ENCODE measurements at regions not wholly inside any gene's neighbourhood (a gene's known extent, or its start where the extent isn't known, plus 50 kb on each side); places are given as distances from the start of the nearest gene placed in this dataset.
"Not testable (repeated sequence)": the region's sequence is repeated elsewhere in the genome, so short reads cannot be mapped to it uniquely, and the experiment has no call there.

DNA sequence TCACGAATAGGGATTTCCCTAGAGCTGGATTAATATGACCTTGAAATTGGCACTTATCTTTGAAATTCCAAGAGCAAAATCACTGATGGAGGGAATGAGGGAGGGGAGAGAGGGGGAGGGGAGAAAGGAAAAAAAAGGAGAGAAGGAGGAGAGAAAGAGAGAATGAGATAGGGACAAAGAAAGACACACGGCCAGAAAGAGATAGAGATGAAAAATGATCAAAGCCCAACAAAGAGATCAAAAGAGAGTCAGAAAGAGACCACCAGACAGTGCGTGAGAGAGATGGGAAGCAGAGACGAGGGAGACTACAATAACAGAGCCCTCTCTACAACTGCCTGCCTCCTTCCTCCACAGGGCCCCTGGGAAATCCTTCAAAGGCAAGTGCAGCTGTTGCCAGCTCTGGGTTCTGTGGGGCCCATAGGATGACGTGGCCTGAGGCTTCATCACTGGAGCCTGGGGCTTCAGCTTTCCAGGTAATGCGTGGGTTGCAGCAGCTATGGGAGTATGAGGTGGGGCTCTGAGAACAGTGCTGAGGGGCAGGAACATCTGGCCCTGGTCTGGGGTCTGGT, 58.3 kb upstream of the SHB start:
- Histone ChIP-seq H3K36me3 (ENCODE audit: control insufficient read depth, insufficient read depth, low read length) (no peaks in the 10 kb centered on the region), H3K4me3 (ENCODE audit: low read depth, low read length) (no peak overlapping the region), H3K4me1 (ENCODE audit: control insufficient read depth, insufficient read depth, low read length) (no peaks in the 10 kb centered on the region), H3K27ac (ENCODE audit: low read depth, low read length) (no peak overlapping the region), H3K27me3 (ENCODE audit: control insufficient read depth, insufficient read depth, low read length) (peaks cover 39% of the 10 kb centered on the region), H3K9ac (ENCODE audit: low read length) (no peak overlapping the region), H3K9me3 (ENCODE audit: control insufficient read depth, insufficient read depth, low read depth, low read length) (no peaks in the 10 kb centered on the region)

DNA sequence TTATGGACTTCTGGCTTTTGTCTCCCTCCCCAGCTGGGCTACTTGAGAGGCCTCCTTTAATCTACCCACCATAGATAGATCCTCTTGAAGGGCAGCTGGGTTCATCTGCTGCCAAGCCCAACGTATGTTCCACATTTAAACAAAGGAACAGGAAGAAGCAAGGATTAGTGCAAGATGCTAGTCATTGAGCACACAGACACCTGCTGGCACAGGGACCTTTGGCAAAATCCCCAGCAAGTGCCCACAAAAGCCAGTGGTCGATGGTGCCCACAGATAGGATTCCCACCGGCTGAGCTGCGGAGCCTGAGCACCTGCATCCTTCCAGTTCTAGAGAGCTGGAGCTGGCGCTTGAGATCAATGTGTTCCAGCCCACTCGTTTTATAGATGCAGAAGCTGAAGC, 57.7 kb upstream of the SHB start:
- no peak overlapping the region for H3K27ac ChIP-seq (ENCODE audit: low read depth, low read length)

DNA sequence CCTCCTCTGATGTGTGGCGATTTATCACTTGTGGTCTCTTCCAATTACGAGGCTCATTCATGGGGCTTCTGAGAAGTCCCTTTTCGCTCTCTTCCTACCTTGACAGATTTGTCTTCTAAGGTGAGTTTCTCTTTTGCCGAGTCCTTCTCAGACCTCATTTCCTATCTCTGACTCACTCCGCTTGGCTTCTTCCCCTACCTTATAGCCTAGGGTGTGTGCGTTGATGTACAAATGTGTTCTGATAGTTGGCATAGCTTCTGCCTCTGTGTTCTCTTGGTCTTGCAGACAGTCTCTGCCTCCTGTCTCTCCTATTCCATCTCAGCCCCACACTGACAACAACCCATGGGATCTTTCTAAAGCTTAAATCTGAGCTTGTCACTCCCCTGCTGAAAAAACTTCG, 56.9 kb upstream of the SHB start:
- H3K27ac ChIP-seq (ENCODE audit: low read depth, low read length) = no peak overlapping the region

More for the DNA sequence above, 57.7 kb upstream of the SHB start:
- no peaks in the 10 kb centered on the region for H3K36me3 ChIP-seq (ENCODE audit: control insufficient read depth, insufficient read depth, low read length)
- no peaks in the 10 kb centered on the region for H3K4me1 ChIP-seq (ENCODE audit: control insufficient read depth, insufficient read depth, low read length)
- H3K9ac ChIP-seq (ENCODE audit: low read length) = no peak overlapping the region
- no peak overlapping the region for H3K4me3 ChIP-seq (ENCODE audit: low read depth, low read length)
- H3K9me3 ChIP-seq (ENCODE audit: control insufficient read depth, insufficient read depth, low read depth, low read length) = no peaks in the 10 kb centered on the region
- H3K27me3 ChIP-seq (ENCODE audit: control insufficient read depth, insufficient read depth, low read length) = peaks cover 35% of the 10 kb centered on the region

DNA sequence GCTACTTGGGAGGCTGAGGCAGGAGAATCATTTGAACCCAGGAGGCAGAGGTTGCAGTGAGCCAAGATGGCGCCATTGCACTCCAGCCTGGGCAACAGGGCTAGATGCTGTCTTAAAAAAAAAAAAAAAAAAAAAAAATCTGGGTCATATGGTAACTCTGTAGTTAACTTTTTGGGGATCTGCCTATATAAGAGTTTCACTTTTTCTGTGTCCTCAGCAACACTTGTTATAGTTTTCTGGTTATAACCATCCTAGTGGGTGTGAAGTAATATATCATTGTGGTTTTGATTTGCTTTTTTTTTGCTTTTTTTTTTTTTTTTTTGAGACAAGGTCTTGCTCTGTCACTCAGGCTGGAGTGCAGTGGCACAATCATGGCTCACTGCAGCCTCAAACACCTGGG, 54.3 kb upstream of the SHB start:
- H3K9me3 ChIP-seq (ENCODE audit: control insufficient read depth, insufficient read depth, low read depth, low read length); H3K4me1 ChIP-seq (ENCODE audit: control insufficient read depth, insufficient read depth, low read length); H3K4me3 ChIP-seq (ENCODE audit: low read depth, low read length); H3K36me3 ChIP-seq (ENCODE audit: control insufficient read depth, insufficient read depth, low read length); H3K9ac ChIP-seq (ENCODE audit: low read length); H3K27ac ChIP-seq (ENCODE audit: low read depth, low read length): not testable (repeated sequence)
- peaks cover 41% of the 10 kb centered on the region for H3K27me3 ChIP-seq (ENCODE audit: control insufficient read depth, insufficient read depth, low read length)

More for the DNA sequence above, 56.9 kb upstream of the SHB start:
- Histone ChIP-seq H3K4me1 (ENCODE audit: control insufficient read depth, insufficient read depth, low read length) (no peaks in the 10 kb centered on the region), H3K9ac (ENCODE audit: low read length) (no peak overlapping the region), H3K4me3 (ENCODE audit: low read depth, low read length) (no peak overlapping the region), H3K36me3 (ENCODE audit: control insufficient read depth, insufficient read depth, low read length) (no peaks in the 10 kb centered on the region), H3K27me3 (ENCODE audit: control insufficient read depth, insufficient read depth, low read length) (peaks cover 42% of the 10 kb centered on the region), H3K9me3 (ENCODE audit: control insufficient read depth, insufficient read depth, low read depth, low read length) (no peaks in the 10 kb centered on the region)

DNA sequence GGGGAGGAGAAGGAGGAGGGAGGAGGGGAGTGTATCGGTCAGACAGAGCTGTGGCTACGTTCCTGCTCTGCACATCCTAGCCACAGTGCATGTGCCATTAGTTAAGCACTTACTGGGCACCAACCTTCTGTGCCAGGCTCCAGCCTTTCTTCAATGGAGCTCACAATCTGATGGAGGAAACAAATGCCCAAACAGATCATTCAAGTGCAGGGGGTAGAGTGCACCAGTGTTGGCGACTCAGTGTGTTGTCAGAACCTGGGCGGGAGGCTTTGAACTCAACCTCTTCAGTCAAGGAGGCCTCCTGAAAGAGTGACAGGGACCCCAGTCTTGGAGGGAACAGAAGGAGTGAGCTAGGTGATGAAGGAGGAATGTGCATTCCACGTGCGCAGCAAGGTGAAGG, 51.9 kb upstream of the SHB start:
- H3K27ac ChIP-seq (ENCODE audit: low read depth, low read length) = no peak overlapping the region
- peaks cover 24% of the 10 kb centered on the region for H3K27me3 ChIP-seq (ENCODE audit: control insufficient read depth, insufficient read depth, low read length)
- H3K4me3 ChIP-seq (ENCODE audit: low read depth, low read length) = no peak overlapping the region
- no peaks in the 10 kb centered on the region for H3K9me3 ChIP-seq (ENCODE audit: control insufficient read depth, insufficient read depth, low read depth, low read length)
- no peaks in the 10 kb centered on the region for H3K4me1 ChIP-seq (ENCODE audit: control insufficient read depth, insufficient read depth, low read length)
- no peaks in the 10 kb centered on the region for H3K36me3 ChIP-seq (ENCODE audit: control insufficient read depth, insufficient read depth, low read length)
- no peak overlapping the region for H3K9ac ChIP-seq (ENCODE audit: low read length)

DNA sequence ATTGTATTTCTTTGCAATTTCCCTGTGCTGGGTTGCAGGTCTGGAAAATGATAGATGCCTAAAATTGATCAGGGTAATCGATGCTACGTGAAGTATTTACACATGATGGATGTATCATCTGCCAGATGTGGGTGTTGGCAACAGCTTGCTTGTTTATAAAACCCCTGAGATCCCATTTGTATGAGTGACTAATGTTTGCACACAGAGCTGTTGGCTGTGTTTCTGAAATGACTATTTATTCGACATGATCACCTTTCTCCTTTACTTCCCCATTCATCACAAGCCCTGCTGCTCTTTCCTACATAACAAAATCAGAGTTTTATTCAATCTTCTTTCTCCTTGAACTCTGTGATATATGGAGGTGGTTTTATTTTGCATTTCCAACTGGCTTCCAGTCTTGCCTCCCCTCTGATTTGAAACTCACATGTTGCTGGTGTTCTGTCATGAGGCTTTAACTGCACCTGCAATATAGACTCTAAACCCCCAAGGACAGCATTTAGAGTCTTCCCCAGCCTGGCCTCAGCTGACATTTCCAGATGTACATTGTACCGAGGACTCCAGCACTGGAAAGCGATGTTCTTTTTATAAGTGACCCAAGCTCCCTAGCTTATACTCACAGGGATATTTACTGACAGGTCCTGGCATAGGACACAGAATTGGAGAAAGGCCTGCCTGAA, 50.7 kb upstream of the SHB start:
- Histone ChIP-seq H3K4me1 (ENCODE audit: control insufficient read depth, insufficient read depth, low read length) (no peaks in the 10 kb centered on the region), H3K4me3 (ENCODE audit: low read depth, low read length) (no peak overlapping the region), H3K9me3 (ENCODE audit: control insufficient read depth, insufficient read depth, low read depth, low read length) (no peaks in the 10 kb centered on the region), H3K27ac (ENCODE audit: low read depth, low read length) (no peak overlapping the region), H3K36me3 (ENCODE audit: control insufficient read depth, insufficient read depth, low read length) (no peaks in the 10 kb centered on the region), H3K27me3 (ENCODE audit: control insufficient read depth, insufficient read depth, low read length) (peaks cover 21% of the 10 kb centered on the region), H3K9ac (ENCODE audit: low read length) (no peak overlapping the region)

DNA sequence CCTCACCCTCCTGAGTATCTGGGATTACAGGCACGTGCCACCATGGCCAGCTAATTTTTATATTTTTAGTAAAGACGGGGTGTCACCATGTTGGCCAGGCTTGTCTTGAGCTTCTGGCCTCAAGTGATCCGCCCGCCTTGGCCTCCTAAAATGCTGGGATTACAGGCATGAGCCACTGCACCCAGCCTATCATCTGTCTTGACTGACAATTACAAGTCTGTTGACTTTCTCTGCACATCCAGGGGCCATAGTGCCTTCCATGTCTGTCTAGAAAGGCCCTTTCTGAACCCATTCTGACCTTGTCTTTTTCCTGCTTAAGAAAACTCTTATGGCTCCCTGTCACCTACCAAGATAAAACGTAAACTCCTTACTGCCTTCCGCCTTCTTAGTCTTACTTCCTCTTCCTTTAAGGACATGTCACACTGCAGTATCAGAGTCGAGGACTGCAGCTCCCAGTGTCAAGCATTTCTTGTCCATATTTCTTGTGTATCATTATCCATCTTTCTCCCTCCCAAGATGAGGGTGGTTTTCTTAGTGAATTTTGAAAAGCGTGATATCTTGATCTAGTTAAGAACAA, 49.9 kb upstream of the SHB start:
- no peak overlapping the region for H3K9ac ChIP-seq (ENCODE audit: low read length)
- H3K27me3 ChIP-seq (ENCODE audit: control insufficient read depth, insufficient read depth, low read length) = peaks cover 21% of the 10 kb centered on the region
- no peak overlapping the region for H3K27ac ChIP-seq (ENCODE audit: low read depth, low read length)
- H3K9me3 ChIP-seq (ENCODE audit: control insufficient read depth, insufficient read depth, low read depth, low read length) = no peaks in the 10 kb centered on the region
- no peaks in the 10 kb centered on the region for H3K4me1 ChIP-seq (ENCODE audit: control insufficient read depth, insufficient read depth, low read length)
- H3K36me3 ChIP-seq (ENCODE audit: control insufficient read depth, insufficient read depth, low read length) = no peaks in the 10 kb centered on the region
- no peak overlapping the region for H3K4me3 ChIP-seq (ENCODE audit: low read depth, low read length)

Measured in HUES6 (cell line).